SU-DHL-6 (cell line): ENCODE measurements at regions not wholly inside any gene's neighbourhood (a gene's known extent, or its start where the extent isn't known, plus 50 kb on each side); places are given as distances from the start of the nearest gene placed in this dataset.

Experiments
- H2AFZ ChIP-seq: fragments of 200-600 bp; sonication (generic); 2 replicates; pipeline ENCODE4 v1.6.1; 2014; ENCODE audit warnings: low read depth, mild to moderate bottlenecking, moderate library complexity, mixed read lengths, antibody characterized with exemption, low read length; ENCODE audit not compliant: severe bottlenecking
- H3F3A ChIP-seq: fragments of 200-600 bp; shearing (Covaris generic); 2 replicates; pipeline ENCODE4 v1.6.0; 2016; ENCODE audit warnings: antibody characterized with exemption, mild to moderate bottlenecking; ENCODE audit not compliant: insufficient read depth
- H3K27ac ChIP-seq: fragments of 200-600 bp; sonication (generic); 2 replicates; pipeline ENCODE4 v1.5.1; 2016; ENCODE audit warnings: low read depth, mild to moderate bottlenecking, low read length, moderate library complexity, mixed read lengths
- H3K27me3 ChIP-seq: fragments of 200-600 bp; sonication (generic), shearing (Covaris generic); 2 replicates; pipeline ENCODE4 v1.6.0; 2014; ENCODE audit warnings: mild to moderate bottlenecking, low read length
- H3K36me3 ChIP-seq: fragments of 200-600 bp; sonication (generic); 2 replicates; pipeline ENCODE4 v1.6.1; 2014; ENCODE audit warnings: mild to moderate bottlenecking, low read length, mixed read lengths
- H3K4me2 ChIP-seq: fragments of 300-600, 200-600 bp; shearing (Covaris generic), sonication (generic); 2 replicates; pipeline ENCODE4 v1.6.0; 2014; ENCODE audit warnings: low read length, low read depth, mild to moderate bottlenecking; ENCODE audit not compliant: poor library complexity, severe bottlenecking
- H3K4me3 ChIP-seq: fragments of 200-600 bp; sonication (generic); 2 replicates; pipeline ENCODE4 v1.5.1; 2014; ENCODE audit warnings: antibody characterized with exemption, low read length, mild to moderate bottlenecking, mixed read lengths; ENCODE audit not compliant: insufficient read depth, poor library complexity, severe bottlenecking
- H3K79me2 ChIP-seq: fragments of 200-600 bp; sonication (generic); 2 replicates; pipeline ENCODE4 v1.6.1; 2014; ENCODE audit warnings: mild to moderate bottlenecking, low read length, moderate library complexity; ENCODE audit not compliant: insufficient read depth
- H3K9ac ChIP-seq: fragments of 200-600 bp; sonication (generic); 2 replicates; pipeline ENCODE4 v1.7.0; 2014; ENCODE audit warnings: mild to moderate bottlenecking, low read length
- H3K9me2 ChIP-seq: fragments of 200-600 bp; sonication (generic); replicated peaks from 2 replicates; pipeline ENCODE4 v1.6.1; 2014; ENCODE audit warnings: low read length; ENCODE audit not compliant: insufficient read depth
- H3K9me3 ChIP-seq: fragments of 200-600 bp; sonication (generic); 2 replicates; pipeline ENCODE4 v1.6.1; 2014; ENCODE audit warnings: low read length, mixed read lengths; ENCODE audit not compliant: insufficient read depth
- H4K20me1 ChIP-seq: fragments of 200-600 bp; sonication (generic); 2 replicates; pipeline ENCODE4 v1.6.1; 2014; ENCODE audit warnings: low read depth, mild to moderate bottlenecking, antibody characterized with exemption, low read length, moderate library complexity, mixed read lengths
- EZH2phosphoT487 ChIP-seq: fragments of 200-600 bp; sonication (generic), shearing (Covaris generic); conservative IDR thresholded peaks from 2 replicates; pipeline ENCODE4 v1.6.1; 2018; ENCODE audit warnings: mild to moderate bottlenecking, antibody characterized with exemption, low read length, moderate library complexity, mixed read lengths
- TF ChIP-seq, protein P1 (sequence below): fragments of 200-600 bp; sonication (generic); IDR thresholded peaks from one replicate; pipeline ENCODE4 v1.5.1; 2017; ENCODE audit warnings: antibody characterized with exemption, mild to moderate bottlenecking, low read length, moderate library complexity; ENCODE audit not compliant: insufficient read depth, poor library complexity, severe bottlenecking

DNA sequence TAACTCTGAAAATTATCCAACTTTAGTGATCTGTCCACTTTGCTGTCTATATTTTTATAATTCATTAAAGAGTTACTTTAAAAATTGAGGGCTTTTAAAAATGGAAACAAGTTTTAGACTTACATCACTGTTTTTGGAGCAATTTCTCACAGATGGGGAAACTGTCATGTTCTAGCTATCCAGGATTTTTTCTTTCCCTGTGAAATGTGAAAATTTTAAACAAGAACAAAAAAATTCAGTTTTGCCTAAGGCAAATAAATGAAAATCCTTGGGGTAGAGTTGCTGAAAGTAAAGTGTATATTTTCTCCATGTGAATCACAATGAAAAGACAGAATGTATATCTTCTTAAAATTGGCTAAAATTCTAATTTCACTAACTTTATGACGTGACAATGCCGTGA, 553.7 kb downstream of the MCTP2 start:
- H3K79me2 ChIP-seq: no peaks in the 10 kb centered on the region
- H3K27me3 ChIP-seq: no peaks in the 10 kb centered on the region
- no peaks in the 10 kb centered on the region for H3F3A ChIP-seq
- H3K9me2 ChIP-seq: no peaks in the 10 kb centered on the region
- no peak overlapping the region for H3K4me2 ChIP-seq
- no peak overlapping the region for H3K4me3 ChIP-seq
- no peak overlapping the region for H3K9ac ChIP-seq
- no peak overlapping the region for H3K27ac ChIP-seq
- TF ChIP-seq, protein P1, sequence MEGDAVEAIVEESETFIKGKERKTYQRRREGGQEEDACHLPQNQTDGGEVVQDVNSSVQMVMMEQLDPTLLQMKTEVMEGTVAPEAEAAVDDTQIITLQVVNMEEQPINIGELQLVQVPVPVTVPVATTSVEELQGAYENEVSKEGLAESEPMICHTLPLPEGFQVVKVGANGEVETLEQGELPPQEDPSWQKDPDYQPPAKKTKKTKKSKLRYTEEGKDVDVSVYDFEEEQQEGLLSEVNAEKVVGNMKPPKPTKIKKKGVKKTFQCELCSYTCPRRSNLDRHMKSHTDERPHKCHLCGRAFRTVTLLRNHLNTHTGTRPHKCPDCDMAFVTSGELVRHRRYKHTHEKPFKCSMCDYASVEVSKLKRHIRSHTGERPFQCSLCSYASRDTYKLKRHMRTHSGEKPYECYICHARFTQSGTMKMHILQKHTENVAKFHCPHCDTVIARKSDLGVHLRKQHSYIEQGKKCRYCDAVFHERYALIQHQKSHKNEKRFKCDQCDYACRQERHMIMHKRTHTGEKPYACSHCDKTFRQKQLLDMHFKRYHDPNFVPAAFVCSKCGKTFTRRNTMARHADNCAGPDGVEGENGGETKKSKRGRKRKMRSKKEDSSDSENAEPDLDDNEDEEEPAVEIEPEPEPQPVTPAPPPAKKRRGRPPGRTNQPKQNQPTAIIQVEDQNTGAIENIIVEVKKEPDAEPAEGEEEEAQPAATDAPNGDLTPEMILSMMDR: no peak
- no peak for TF ChIP-seq EZH2phosphoT487
- no peaks in the 10 kb centered on the region for H3K9me3 ChIP-seq
- no peaks in the 10 kb centered on the region for H4K20me1 ChIP-seq
- no peaks in the 10 kb centered on the region for H3K36me3 ChIP-seq
- no peak overlapping the region for H2AFZ ChIP-seq

DNA sequence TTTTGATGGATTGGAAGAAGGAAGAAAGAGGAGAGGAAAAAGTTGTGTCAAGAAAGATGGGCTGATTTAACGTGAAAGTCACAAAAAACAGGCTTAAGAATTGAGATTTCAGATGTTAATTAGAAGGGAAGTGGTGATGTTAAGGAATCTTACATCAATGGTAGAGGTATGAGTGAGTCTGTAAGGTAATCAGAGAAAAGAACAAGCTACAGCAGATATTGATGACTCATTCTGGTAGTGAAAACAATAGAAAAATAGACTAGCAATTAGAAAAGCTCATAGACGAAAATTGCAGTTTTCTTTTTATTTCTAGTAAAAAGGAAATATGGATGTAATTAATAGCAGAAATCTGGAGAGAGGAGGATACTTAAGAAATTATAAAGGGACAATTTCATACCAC, 559.6 kb downstream of the MCTP2 start:
- Histone ChIP-seq H3K4me2 (no peak overlapping the region), H4K20me1 (no peaks in the 10 kb centered on the region), H3K9me3 (no peaks in the 10 kb centered on the region), H3K9me2 (no peaks in the 10 kb centered on the region), H3K79me2 (no peaks in the 10 kb centered on the region), H3K27ac (no peak overlapping the region), H3F3A (no peaks in the 10 kb centered on the region), H3K9ac (no peak overlapping the region), H2AFZ (no peak overlapping the region), H3K36me3 (no peaks in the 10 kb centered on the region), H3K4me3 (no peak overlapping the region), H3K27me3 (no peaks in the 10 kb centered on the region)
- TF ChIP-seq, protein P1: no peak

- no peaks in the 10 kb centered on the region for H3K9me3 ChIP-seq
- no peaks in the 10 kb centered on the region for H4K20me1 ChIP-seq
- no peaks in the 10 kb centered on the region for H3K27me3 ChIP-seq
- H3K9me2 ChIP-seq: no peaks in the 10 kb centered on the region
- H3K79me2 ChIP-seq: no peaks in the 10 kb centered on the region
- H3F3A ChIP-seq: no peaks in the 10 kb centered on the region
- no peaks in the 10 kb centered on the region for H3K36me3 ChIP-seq
- H2AFZ ChIP-seq: no peak overlapping the region
- H3K27ac ChIP-seq: no peak overlapping the region
- H3K9ac ChIP-seq: no peak overlapping the region
- H3K4me2 ChIP-seq: no peak overlapping the region
- TF ChIP-seq EZH2phosphoT487: no peak
- TF ChIP-seq, protein P1: no peak
- H3K4me3 ChIP-seq: no peak overlapping the region
Observed at GRCh38 chr15:94791510-94791909, 560.1 kb downstream of the MCTP2 start.

DNA sequence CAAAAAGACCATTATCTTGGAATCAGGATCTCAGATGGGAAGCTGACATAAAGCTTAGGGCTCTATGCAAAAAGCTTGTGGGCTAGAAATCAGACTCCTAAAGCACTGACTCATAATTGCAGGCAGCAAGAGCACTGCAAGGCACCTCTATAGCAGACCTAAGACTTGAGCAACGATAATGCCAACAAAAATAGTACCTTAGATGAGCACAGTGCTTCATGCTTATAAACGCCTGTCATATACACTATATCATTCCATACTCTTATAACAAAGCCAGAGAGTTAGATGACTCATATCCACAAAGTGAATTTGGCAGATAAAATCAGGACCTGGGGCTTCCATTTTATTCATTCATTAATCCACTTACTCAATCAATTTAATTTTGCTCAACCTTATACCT, 560.8 kb downstream of the MCTP2 start:
- no peak overlapping the region for H3K4me2 ChIP-seq
- no peaks in the 10 kb centered on the region for H3K79me2 ChIP-seq
- H4K20me1 ChIP-seq: no peaks in the 10 kb centered on the region
- H3K9me2 ChIP-seq: no peaks in the 10 kb centered on the region
- no peaks in the 10 kb centered on the region for H3F3A ChIP-seq
- no peaks in the 10 kb centered on the region for H3K9me3 ChIP-seq
- no peaks in the 10 kb centered on the region for H3K27me3 ChIP-seq
- no peak overlapping the region for H3K27ac ChIP-seq
- H3K4me3 ChIP-seq: no peak overlapping the region
- H2AFZ ChIP-seq: no peak overlapping the region
- TF ChIP-seq, protein P1: no peak
- no peak for TF ChIP-seq EZH2phosphoT487
- no peak overlapping the region for H3K9ac ChIP-seq
- H3K36me3 ChIP-seq: no peaks in the 10 kb centered on the region
